ENCODE measurements at regions not wholly inside any gene's neighbourhood (a gene's known extent, or its start where the extent isn't known, plus 50 kb on each side); places are given as distances from the start of the nearest gene placed in this dataset.
"Not testable (repeated sequence)": the region's sequence is repeated elsewhere in the genome, so short reads cannot be mapped to it uniquely, and the experiment has no call there.

GRCh38 chr6:82118150-82118562 is 129.4 kb downstream of the IBTK start:
- no peaks in the 10 kb centered on the region for H3K36me3 Mint-ChIP-seq (ENCODE audit: low read depth)
- no peak overlapping the region for H3K27ac Mint-ChIP-seq
- no peak for DNase-seq
- peaks cover 2% of the 10 kb centered on the region for H3K27me3 Mint-ChIP-seq (ENCODE audit: insufficient read depth)
- TF ChIP-seq CTCF (IDR thresholded peaks at IDR 0.05): no peak
- no peaks in the 10 kb centered on the region for H3K9me3 Mint-ChIP-seq
- H3K4me3 Mint-ChIP-seq: no peak overlapping the region
- no peaks in the 10 kb centered on the region for H3K4me1 Mint-ChIP-seq (ENCODE audit: low read depth)

DNA sequence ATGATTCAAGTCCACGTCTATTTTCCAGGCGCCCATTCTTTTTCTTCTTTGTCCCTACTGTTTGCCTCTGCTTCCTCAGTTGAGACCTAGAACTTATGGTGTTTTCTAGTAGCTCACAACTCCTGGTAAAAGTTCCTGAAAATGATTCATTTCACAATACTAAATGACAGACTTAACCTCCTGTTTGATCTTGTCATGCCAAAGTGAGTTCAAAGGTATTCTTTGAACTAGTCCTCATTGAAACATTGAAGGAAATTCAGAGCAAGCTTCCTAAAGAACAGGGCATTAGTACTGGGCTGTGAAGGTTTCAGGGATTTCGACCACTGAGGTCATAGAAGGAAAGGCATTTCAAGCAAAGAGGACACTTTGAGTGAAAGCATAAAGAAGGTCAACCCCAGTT is 132.8 kb downstream of the IBTK start:
- no peak for TF ChIP-seq CTCF (IDR thresholded peaks at IDR 0.05)
- Mint-ChIP-seq H3K4me1 (ENCODE audit: low read depth) (no peaks in the 10 kb centered on the region), H3K27me3 (ENCODE audit: insufficient read depth) (peaks cover 2% of the 10 kb centered on the region), H3K36me3 (ENCODE audit: low read depth) (no peaks in the 10 kb centered on the region), H3K27ac (no peak overlapping the region), H3K4me3 (no peak overlapping the region), H3K9me3 (no peaks in the 10 kb centered on the region)
- no peak for DNase-seq

- no peaks in the 10 kb centered on the region for H3K4me1 Mint-ChIP-seq (ENCODE audit: low read depth)
- DNase-seq: no peak
- no peak overlapping the region for H3K4me3 Mint-ChIP-seq
- TF ChIP-seq CTCF (IDR thresholded peaks at IDR 0.05): no peak
- H3K36me3 Mint-ChIP-seq (ENCODE audit: low read depth): no peaks in the 10 kb centered on the region
- peaks cover 2% of the 10 kb centered on the region for H3K27me3 Mint-ChIP-seq (ENCODE audit: insufficient read depth)
- H3K9me3 Mint-ChIP-seq: no peaks in the 10 kb centered on the region
- no peak overlapping the region for H3K27ac Mint-ChIP-seq
Observed at GRCh38 chr6:82113231-82113630, 134.3 kb downstream of the IBTK start.

DNA sequence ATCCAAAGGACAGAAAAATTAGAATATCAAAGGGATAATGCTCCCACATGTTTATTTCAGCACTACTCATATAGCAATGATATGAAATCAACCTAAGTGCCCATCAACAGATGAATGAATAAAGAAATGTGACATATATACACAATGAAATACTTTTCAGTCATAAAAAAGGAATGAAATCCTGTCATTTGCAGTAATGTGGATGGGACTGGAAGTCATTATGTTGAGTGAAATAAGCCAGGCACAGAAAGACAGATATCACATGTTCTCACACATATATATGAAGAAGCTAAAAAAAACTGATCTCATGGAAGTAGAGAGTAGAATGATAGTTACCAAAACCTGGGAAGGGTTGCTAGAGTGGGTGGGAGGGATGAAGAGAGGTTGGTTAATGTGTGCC is 135.7 kb downstream of the IBTK start:
- no peak for TF ChIP-seq CTCF (IDR thresholded peaks at IDR 0.05)
- Mint-ChIP-seq H3K36me3 (ENCODE audit: low read depth) (no peaks in the 10 kb centered on the region), H3K27me3 (ENCODE audit: insufficient read depth) (no peaks in the 10 kb centered on the region; the same call in 1 of the 2 replicates), H3K4me3 (no peak overlapping the region), H3K27ac (no peak overlapping the region), H3K4me1 (ENCODE audit: low read depth) (no peaks in the 10 kb centered on the region), H3K9me3 (no peaks in the 10 kb centered on the region)
- no peak for DNase-seq

- Mint-ChIP-seq H3K4me3 (no peak overlapping the region), H3K4me1 (ENCODE audit: low read depth) (no peaks in the 10 kb centered on the region), H3K36me3 (ENCODE audit: low read depth) (no peaks in the 10 kb centered on the region), H3K9me3 (no peaks in the 10 kb centered on the region), H3K27me3 (ENCODE audit: insufficient read depth) (no peaks in the 10 kb centered on the region; the same call in 1 of the 2 replicates), H3K27ac (no peak overlapping the region)
- no peak for TF ChIP-seq CTCF (IDR thresholded peaks at IDR 0.05)
- DNase-seq: no peak
Observed at GRCh38 chr6:82111114-82111513, 136.4 kb downstream of the IBTK start.

DNA sequence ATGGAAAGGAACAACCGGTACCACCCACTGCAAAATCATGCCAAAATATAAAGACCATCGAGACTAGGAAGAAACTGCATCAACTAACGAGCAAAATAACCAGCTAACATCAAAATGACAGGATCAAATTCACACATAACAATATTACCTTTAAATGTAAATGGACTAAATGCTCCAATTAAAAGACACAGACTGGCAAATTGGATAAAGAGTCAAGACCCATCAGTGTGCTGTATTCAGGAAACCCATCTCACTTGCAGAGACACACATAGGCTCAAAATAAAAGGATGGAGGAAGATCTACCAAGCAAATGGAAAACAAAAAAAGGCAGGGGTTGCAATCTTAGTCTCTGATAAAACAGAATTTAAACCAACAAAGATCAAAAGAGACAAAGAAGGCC is 144.4 kb downstream of the IBTK start:
- H3K4me3 Mint-ChIP-seq; DNase-seq; H3K27ac Mint-ChIP-seq; H3K27me3 Mint-ChIP-seq (ENCODE audit: insufficient read depth); H3K4me1 Mint-ChIP-seq (ENCODE audit: low read depth); H3K36me3 Mint-ChIP-seq (ENCODE audit: low read depth): not testable (repeated sequence)
- H3K9me3 Mint-ChIP-seq: peaks cover 10% of the 10 kb centered on the region; the same call in 1 of the 2 replicates

- H3K4me3 Mint-ChIP-seq; H3K27me3 Mint-ChIP-seq (ENCODE audit: insufficient read depth); H3K36me3 Mint-ChIP-seq (ENCODE audit: low read depth); H3K4me1 Mint-ChIP-seq (ENCODE audit: low read depth); DNase-seq; H3K27ac Mint-ChIP-seq: not testable (repeated sequence)
- peaks cover 10% of the 10 kb centered on the region; the same call in 1 of the 2 replicates for H3K9me3 Mint-ChIP-seq
Observed at GRCh38 chr6:82101374-82102114, 146.0 kb downstream of the IBTK start.

- H3K4me3 Mint-ChIP-seq; H3K27me3 Mint-ChIP-seq (ENCODE audit: insufficient read depth); H3K36me3 Mint-ChIP-seq (ENCODE audit: low read depth): not testable (repeated sequence)
Observed at GRCh38 chr6:82100763-82101162, 146.8 kb downstream of the IBTK start.

More at GRCh38 chr6:82100763-82101162, 146.8 kb downstream of the IBTK start:
- H3K27ac Mint-ChIP-seq; DNase-seq; H3K9me3 Mint-ChIP-seq; H3K4me1 Mint-ChIP-seq (ENCODE audit: low read depth): not testable (repeated sequence)
